Loucy (cell line): ENCODE measurements at regions not wholly inside any gene's neighbourhood (a gene's known extent, or its start where the extent isn't known, plus 50 kb on each side); places are given as distances from the start of the nearest gene placed in this dataset.

ENCODE experiments used
- CTCF ChIP-seq: fragments of 200-600 bp; sonication (generic); conservative IDR thresholded peaks from 2 replicates; pipeline ENCODE4 v1.5.1; 2014; ENCODE audit warnings: mild to moderate bottlenecking, antibody characterized with exemption, low read length
- EZH2phosphoT487 ChIP-seq: fragments of 200-600 bp; IDR thresholded peaks from 2 replicates; pipeline ENCODE4 v1.6.1; 2018; ENCODE audit warnings: antibody characterized with exemption, mild to moderate bottlenecking, moderate library complexity, borderline replicate concordance

GRCh38 chr12:92621833-92622232 is 81.0 kb upstream of the PLEKHG7 start:
- TF ChIP-seq CTCF = no peak
- TF ChIP-seq EZH2phosphoT487 = no peak
